ENCODE measurements at regions not wholly inside any gene's neighbourhood (a gene's known extent, or its start where the extent isn't known, plus 50 kb on each side); places are given as distances from the start of the nearest gene placed in this dataset.

GRCh38 chr3:72127844-72128243 is 342.9 kb upstream of the PROK2 start:
- Histone ChIP-seq H3K27ac (no peak overlapping the region), H3K9me3 (no peaks in the 10 kb centered on the region), H3K27me3 (no peaks in the 10 kb centered on the region), H3K4me1 (peaks cover 0 to 5% (median 2%) of the 10 kb centered on the region in 4 donors), H3K4me3 (no peak overlapping the region), H3K36me3 (no peaks in the 10 kb centered on the region)
- DNase-seq = no peak
- 94 to 100% methylated on average over 1 to 3 of the region's 3 CpGs for WGBS, 2 donors (ENCODE audit: low coverage in 1 of 2)
- TF ChIP-seq EP300 (IDR thresholded peaks at IDR 0.05; ENCODE audit: low read depth) (no peak), CTCF (IDR thresholded peaks at IDR 0.05) (no peak)
- intact Hi-C loops (cut with DNase I; ENCODE audit: low total_unique reads) = no loop called here
- in situ Hi-C loops (cut with MboI; ENCODE audit: low pct_ligation_motif_present in 1 of 4, low pct_unique_long_range_greater_than_20kb in 1 of 4, low sequenced_read_pairs in 3 of 4) = no loop called here

GRCh38 chr3:72127224-72127612 is 342.3 kb upstream of the PROK2 start:
- no peaks in the 10 kb centered on the region for H3K9me3 ChIP-seq
- intact Hi-C loops (cut with DNase I; ENCODE audit: low total_unique reads) = no loop called here
- TF ChIP-seq POLR2A (IDR thresholded peaks at IDR 0.05) = no peak
- no peak for TF ChIP-seq POLR2AphosphoS5 (IDR thresholded peaks at IDR 0.05)
- no peak for TF ChIP-seq EP300 (IDR thresholded peaks at IDR 0.05; ENCODE audit: low read depth)
- TF ChIP-seq CTCF (IDR thresholded peaks at IDR 0.05) = no peak
- H3K4me1 ChIP-seq = peaks cover 0 to 5% (median 2%) of the 10 kb centered on the region in 4 donors
- H3K4me3 ChIP-seq = no peak overlapping the region
- no peak for DNase-seq
- in situ Hi-C loops (cut with MboI; ENCODE audit: low pct_ligation_motif_present in 1 of 4, low pct_unique_long_range_greater_than_20kb in 1 of 4, low sequenced_read_pairs in 3 of 4) = no loop called here
- no peaks in the 10 kb centered on the region for H3K27me3 ChIP-seq
- no peaks in the 10 kb centered on the region for H3K36me3 ChIP-seq
- no peak overlapping the region for H3K27ac ChIP-seq
- WGBS, 2 donors (ENCODE audit: low coverage in 1 of 2) = 60 to 68% methylated on average over 3 to 4 of the region's 4 CpGs

GRCh38 chr3:72126441-72127223 is 341.7 kb upstream of the PROK2 start:
- Histone ChIP-seq H3K27me3 (no peaks in the 10 kb centered on the region), H3K4me1 (peaks cover 0 to 5% (median 2%) of the 10 kb centered on the region in 4 donors), H3K4me3 (no peak overlapping the region), H3K9me3 (no peaks in the 10 kb centered on the region), H3K27ac (no peak overlapping the region), H3K36me3 (no peaks in the 10 kb centered on the region)
- in situ Hi-C loops (cut with MboI; ENCODE audit: low pct_ligation_motif_present in 1 of 4, low pct_unique_long_range_greater_than_20kb in 1 of 4, low sequenced_read_pairs in 3 of 4) = no loop called here
- intact Hi-C loops (cut with DNase I; ENCODE audit: low total_unique reads) = no loop called here
- no peak for TF ChIP-seq EP300 (IDR thresholded peaks at IDR 0.05; ENCODE audit: low read depth)
- no peak for TF ChIP-seq POLR2AphosphoS5 (IDR thresholded peaks at IDR 0.05)
- TF ChIP-seq CTCF (IDR thresholded peaks at IDR 0.05) = no peak
- no peak for TF ChIP-seq POLR2A (IDR thresholded peaks at IDR 0.05)
- WGBS, 2 donors (ENCODE audit: low coverage in 1 of 2) = 73 to 84% methylated on average over 8 of the region's 8 CpGs
- no peak for DNase-seq

GRCh38 chr3:72123908-72124441 is 339.0 kb upstream of the PROK2 start:
- intact Hi-C loops (cut with DNase I; ENCODE audit: low total_unique reads) = loop anchor here (5.0 kb wide), 1 partner anchor 323 kb away; the partner anchor contains the start of gene RYBP
- no peak overlapping the region for H3K4me3 ChIP-seq
- peak overlapping the region in 1 of 4 donors; percentile 22 for H3K27ac ChIP-seq
- no peaks in the 10 kb centered on the region for H3K27me3 ChIP-seq
- H3K9me3 ChIP-seq = no peaks in the 10 kb centered on the region
- in situ Hi-C loops (cut with MboI; ENCODE audit: low pct_ligation_motif_present in 1 of 4, low pct_unique_long_range_greater_than_20kb in 1 of 4, low sequenced_read_pairs in 3 of 4) = no loop called here
- H3K36me3 ChIP-seq = no peaks in the 10 kb centered on the region
- TF ChIP-seq CTCF (IDR thresholded peaks at IDR 0.05) = no peak
- TF ChIP-seq POLR2AphosphoS5 (IDR thresholded peaks at IDR 0.05) = peak in 1 of 3 donors; percentile 68
- peaks cover 0 to 5% (median 2%) of the 10 kb centered on the region in 4 donors for H3K4me1 ChIP-seq
- 44 to 55% methylated on average over 2 to 7 of the region's 7 CpGs for WGBS, 2 donors (ENCODE audit: low coverage in 1 of 2)
- peak; percentile 28 for DNase-seq

All from transverse colon (tissue), 4 donors.